GM23338 (cell line): ENCODE measurements at regions not wholly inside any gene's neighbourhood (a gene's known extent, or its start where the extent isn't known, plus 50 kb on each side); places are given as distances from the start of the nearest gene placed in this dataset.

Source experiments
- ATAC-seq: fragments of 200-7000 bp; cut with Tn5 transposase; 3 replicates; pipeline ENCODE4 v1.9.1; 2020
- DNase-seq: peaks from one replicate; pipeline ENCODE4 v3.0.0-alpha.2; 2015; ENCODE audit warnings: low spot score
- H2AFZ ChIP-seq: fragments of 200-600 bp; sonication (generic); 2 replicates; pipeline ENCODE4 v1.8.0; 2016; ENCODE audit warnings: antibody characterized with exemption, mild to moderate bottlenecking, moderate library complexity
- H3F3A ChIP-seq: fragments of 200-600 bp; sonication (generic); replicated peaks from 2 replicates; pipeline ENCODE4 v1.8.0; 2017; ENCODE audit warnings: antibody characterized with exemption, mixed run types, low read depth
- H3K27ac ChIP-seq: fragments of 200-600 bp; sonication (generic); 2 replicates; pipeline ENCODE4 v1.6.1; 2016; ENCODE audit warnings: low read depth
- H3K27me3 ChIP-seq: fragments of 200-600 bp; sonication (generic); 2 replicates; pipeline ENCODE4 v1.8.0; 2016; ENCODE audit warnings: mild to moderate bottlenecking, mixed run types, moderate library complexity; ENCODE audit not compliant: insufficient read depth
- H3K36me3 ChIP-seq: fragments of 200-600 bp; sonication (generic); 2 replicates; pipeline ENCODE4 v1.8.0; 2016; ENCODE audit warnings: mild to moderate bottlenecking; ENCODE audit not compliant: insufficient read depth
- H3K4me1 ChIP-seq: fragments of 200-600 bp; sonication (generic); 2 replicates; pipeline ENCODE4 v1.8.0; 2016; ENCODE audit warnings: mild to moderate bottlenecking, moderate library complexity; ENCODE audit not compliant: insufficient read depth
- H3K4me2 ChIP-seq: fragments of 200-600 bp; sonication (generic); 2 replicates; pipeline ENCODE4 v1.7.1; 2017; ENCODE audit warnings: mixed run types
- H3K4me3 ChIP-seq: fragments of 200-600 bp; sonication (generic); 2 replicates; pipeline ENCODE4 v1.6.1; 2016; ENCODE audit warnings: mixed run types
- H3K79me2 ChIP-seq: fragments of 200-600 bp; sonication (generic); replicated peaks from 2 replicates; pipeline ENCODE4 v1.8.0; 2017; ENCODE audit warnings: mild to moderate bottlenecking; ENCODE audit not compliant: insufficient read depth
- H3K9me2 ChIP-seq: fragments of 200-600 bp; sonication (generic); 2 replicates; pipeline ENCODE4 v1.8.0; 2017; ENCODE audit not compliant: insufficient read depth
- H4K20me1 ChIP-seq: fragments of 200-600 bp; sonication (generic); replicated peaks from 2 replicates; pipeline ENCODE4 v1.8.0; 2017; ENCODE audit warnings: mild to moderate bottlenecking; ENCODE audit not compliant: insufficient read depth
- H3K27ac Mint-ChIP-seq: 2 replicates; pipeline ENCODE4 v1.8.0; 2020; ENCODE audit warnings: inconsistent platforms, mild to moderate bottlenecking, moderate library complexity, mixed read lengths
- H3K27me3 Mint-ChIP-seq: 3 replicates; pipeline ENCODE4 v1.8.0; 2022; ENCODE audit warnings: low read depth, mild to moderate bottlenecking, moderate library complexity, mixed read lengths, inconsistent platforms; ENCODE audit not compliant: insufficient read depth, poor library complexity
- H3K36me3 Mint-ChIP-seq: 3 replicates; pipeline ENCODE4 v1.8.0; 2021; ENCODE audit warnings: low read depth, mild to moderate bottlenecking, inconsistent platforms, moderate library complexity, mixed read lengths
- H3K4me1 Mint-ChIP-seq: 3 replicates; pipeline ENCODE4 v1.8.0; 2020; ENCODE audit warnings: mild to moderate bottlenecking, inconsistent platforms, mixed read lengths
- H3K4me3 Mint-ChIP-seq: 3 replicates; pipeline ENCODE4 v1.8.0; 2021; ENCODE audit warnings: moderate library complexity, mild to moderate bottlenecking, inconsistent platforms, mixed read lengths
- H3K9me3 Mint-ChIP-seq: 3 replicates; pipeline ENCODE4 v1.8.0; 2020; ENCODE audit warnings: moderate library complexity, mild to moderate bottlenecking, inconsistent platforms, mixed read lengths
- CREB1 ChIP-seq: fragments of 250-450 bp; sonication (Bioruptor Pico); IDR thresholded peaks from 2 replicates; pipeline ENCODE4 v1.5.0; 2020; ENCODE audit warnings: low read depth, mild to moderate bottlenecking, moderate library complexity
- EZH2 ChIP-seq: fragments of 200-600 bp; sonication (generic); IDR thresholded peaks from one replicate; pipeline ENCODE4 v1.8.0; 2017; ENCODE audit warnings: antibody characterized with exemption, mild to moderate bottlenecking, low read depth; ENCODE audit not compliant: unreplicated experiment
- EZH2phosphoT487 ChIP-seq: fragments of 200-600 bp; sonication (generic); IDR thresholded peaks from one replicate; pipeline ENCODE4 v1.8.1; 2018; ENCODE audit warnings: antibody characterized with exemption; ENCODE audit not compliant: unreplicated experiment
- JUNB ChIP-seq: IDR thresholded peaks from one replicate; pipeline ENCODE4 v1.6.1; 2016; ENCODE audit warnings: antibody characterized with exemption; ENCODE audit not compliant: unreplicated experiment
- NANOG ChIP-seq: IDR thresholded peaks from 2 replicates; pipeline ENCODE4 v1.6.1; 2016; ENCODE audit warnings: antibody characterized with exemption, borderline replicate concordance
- POLR2AphosphoS5 ChIP-seq: IDR thresholded peaks from 2 replicates; pipeline ENCODE4 v1.6.1; 2016; ENCODE audit warnings: antibody characterized with exemption, low read depth
- STAT1 ChIP-seq: IDR thresholded peaks from one replicate; pipeline ENCODE4 v1.6.1; 2016; ENCODE audit warnings: antibody characterized with exemption; ENCODE audit not compliant: unreplicated experiment
- ZNF114 ChIP-seq: fragments of 250-450 bp; sonication (Bioruptor Pico); IDR thresholded peaks from 2 replicates; pipeline ENCODE4 v1.5.0; 2020; ENCODE audit warnings: mild to moderate bottlenecking, moderate library complexity
- ZNF331 ChIP-seq: fragments of 250-450 bp; sonication (Bioruptor Pico); IDR thresholded peaks from 2 replicates; pipeline ENCODE4 v1.5.0; 2020; ENCODE audit warnings: low read depth, mild to moderate bottlenecking, moderate library complexity
- TF ChIP-seq, protein P1 (sequence below): IDR thresholded peaks from one replicate; pipeline ENCODE4 v1.6.1; 2018; ENCODE audit warnings: antibody characterized with exemption; ENCODE audit not compliant: unreplicated experiment
- TF ChIP-seq, protein P2 (sequence below): IDR thresholded peaks from 2 replicates; pipeline ENCODE4 v1.6.1; 2016; ENCODE audit warnings: antibody characterized with exemption
- TF ChIP-seq, protein P3 (sequence below): fragments of 250-450 bp; sonication (Bioruptor Pico); IDR thresholded peaks from 2 replicates; pipeline ENCODE4 v1.5.0; 2020; ENCODE audit warnings: mild to moderate bottlenecking, moderate library complexity
- TF ChIP-seq, protein P4 (sequence below), 2 experiments: fragments of 200-600 bp in 1 of 2; sonication (generic) in 1 of 2; conservative IDR thresholded peaks; 2 replicates each; pipeline versions ENCODE4 v1.5.1 to v1.6.1; 2016 to 2017; ENCODE audit warnings: antibody characterized with exemption in 2 of 2, low read depth in 2 of 2, mild to moderate bottlenecking in 2 of 2, moderate library complexity in 1 of 2

DNA sequence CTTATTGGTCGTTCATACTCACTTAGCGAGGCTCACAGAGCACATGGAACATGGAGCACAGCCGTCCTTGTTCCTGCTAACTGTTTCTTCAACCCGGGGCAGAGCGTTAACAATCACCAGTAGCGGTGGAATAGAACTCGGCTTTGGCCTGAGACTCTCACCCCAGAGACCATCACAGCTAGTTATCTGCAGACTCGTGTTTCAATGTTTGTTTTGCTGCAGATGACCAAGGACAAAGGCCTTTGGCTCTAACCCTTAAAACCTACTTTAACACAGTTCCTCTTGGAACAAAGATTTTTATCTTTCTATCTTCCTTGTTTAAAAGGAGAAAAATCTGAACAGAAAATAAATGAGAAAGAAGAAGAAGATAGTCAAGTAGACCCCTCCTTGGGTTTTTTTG, 320.2 kb upstream of the UBE2E3 start:
- Mint-ChIP-seq H3K27me3 (peaks cover 2% of the 10 kb centered on the region), H3K4me1 (peaks cover 10% of the 10 kb centered on the region), H3K4me3 (no peak overlapping the region), H3K9me3 (no peaks in the 10 kb centered on the region), H3K27ac (no peak overlapping the region), H3K36me3 (no peaks in the 10 kb centered on the region)
- no peak overlapping the region for H3K4me2 ChIP-seq
- H3K4me1 ChIP-seq, result 0 out of 2 replicates have a peak, but pooled peaks cover 3% of the 10 kb centered on the region
- H3K4me3 ChIP-seq, result no peak overlapping the region
- 0 out of 2 replicates have a peak, but pooled peaks cover 3% of the 10 kb centered on the region for H3K9me2 ChIP-seq
- no peak overlapping the region for H3K27ac ChIP-seq
- no peaks in the 10 kb centered on the region for H3K79me2 ChIP-seq
- peak overlapping the region; percentile 44; the same call in 1 of the 2 replicates for H2AFZ ChIP-seq
- H3K36me3 ChIP-seq, result no peaks in the 10 kb centered on the region
- DNase-seq (peak; percentile 4), ATAC-seq (peak; percentile 25; the same call in 2 of the 3 replicates)
- no peaks in the 10 kb centered on the region for H4K20me1 ChIP-seq
- no peaks in the 10 kb centered on the region for H3F3A ChIP-seq
- no peak for TF ChIP-seq JUNB
- no peak for TF ChIP-seq EZH2
- TF ChIP-seq, protein P1, sequence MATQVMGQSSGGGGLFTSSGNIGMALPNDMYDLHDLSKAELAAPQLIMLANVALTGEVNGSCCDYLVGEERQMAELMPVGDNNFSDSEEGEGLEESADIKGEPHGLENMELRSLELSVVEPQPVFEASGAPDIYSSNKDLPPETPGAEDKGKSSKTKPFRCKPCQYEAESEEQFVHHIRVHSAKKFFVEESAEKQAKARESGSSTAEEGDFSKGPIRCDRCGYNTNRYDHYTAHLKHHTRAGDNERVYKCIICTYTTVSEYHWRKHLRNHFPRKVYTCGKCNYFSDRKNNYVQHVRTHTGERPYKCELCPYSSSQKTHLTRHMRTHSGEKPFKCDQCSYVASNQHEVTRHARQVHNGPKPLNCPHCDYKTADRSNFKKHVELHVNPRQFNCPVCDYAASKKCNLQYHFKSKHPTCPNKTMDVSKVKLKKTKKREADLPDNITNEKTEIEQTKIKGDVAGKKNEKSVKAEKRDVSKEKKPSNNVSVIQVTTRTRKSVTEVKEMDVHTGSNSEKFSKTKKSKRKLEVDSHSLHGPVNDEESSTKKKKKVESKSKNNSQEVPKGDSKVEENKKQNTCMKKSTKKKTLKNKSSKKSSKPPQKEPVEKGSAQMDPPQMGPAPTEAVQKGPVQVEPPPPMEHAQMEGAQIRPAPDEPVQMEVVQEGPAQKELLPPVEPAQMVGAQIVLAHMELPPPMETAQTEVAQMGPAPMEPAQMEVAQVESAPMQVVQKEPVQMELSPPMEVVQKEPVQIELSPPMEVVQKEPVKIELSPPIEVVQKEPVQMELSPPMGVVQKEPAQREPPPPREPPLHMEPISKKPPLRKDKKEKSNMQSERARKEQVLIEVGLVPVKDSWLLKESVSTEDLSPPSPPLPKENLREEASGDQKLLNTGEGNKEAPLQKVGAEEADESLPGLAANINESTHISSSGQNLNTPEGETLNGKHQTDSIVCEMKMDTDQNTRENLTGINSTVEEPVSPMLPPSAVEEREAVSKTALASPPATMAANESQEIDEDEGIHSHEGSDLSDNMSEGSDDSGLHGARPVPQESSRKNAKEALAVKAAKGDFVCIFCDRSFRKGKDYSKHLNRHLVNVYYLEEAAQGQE, result no peak
- TF ChIP-seq, protein P2, sequence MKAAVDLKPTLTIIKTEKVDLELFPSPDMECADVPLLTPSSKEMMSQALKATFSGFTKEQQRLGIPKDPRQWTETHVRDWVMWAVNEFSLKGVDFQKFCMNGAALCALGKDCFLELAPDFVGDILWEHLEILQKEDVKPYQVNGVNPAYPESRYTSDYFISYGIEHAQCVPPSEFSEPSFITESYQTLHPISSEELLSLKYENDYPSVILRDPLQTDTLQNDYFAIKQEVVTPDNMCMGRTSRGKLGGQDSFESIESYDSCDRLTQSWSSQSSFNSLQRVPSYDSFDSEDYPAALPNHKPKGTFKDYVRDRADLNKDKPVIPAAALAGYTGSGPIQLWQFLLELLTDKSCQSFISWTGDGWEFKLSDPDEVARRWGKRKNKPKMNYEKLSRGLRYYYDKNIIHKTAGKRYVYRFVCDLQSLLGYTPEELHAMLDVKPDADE, result no peak
- no peak for TF ChIP-seq ZNF331 (CRISPR knock-in tag)
- TF ChIP-seq, protein P3, sequence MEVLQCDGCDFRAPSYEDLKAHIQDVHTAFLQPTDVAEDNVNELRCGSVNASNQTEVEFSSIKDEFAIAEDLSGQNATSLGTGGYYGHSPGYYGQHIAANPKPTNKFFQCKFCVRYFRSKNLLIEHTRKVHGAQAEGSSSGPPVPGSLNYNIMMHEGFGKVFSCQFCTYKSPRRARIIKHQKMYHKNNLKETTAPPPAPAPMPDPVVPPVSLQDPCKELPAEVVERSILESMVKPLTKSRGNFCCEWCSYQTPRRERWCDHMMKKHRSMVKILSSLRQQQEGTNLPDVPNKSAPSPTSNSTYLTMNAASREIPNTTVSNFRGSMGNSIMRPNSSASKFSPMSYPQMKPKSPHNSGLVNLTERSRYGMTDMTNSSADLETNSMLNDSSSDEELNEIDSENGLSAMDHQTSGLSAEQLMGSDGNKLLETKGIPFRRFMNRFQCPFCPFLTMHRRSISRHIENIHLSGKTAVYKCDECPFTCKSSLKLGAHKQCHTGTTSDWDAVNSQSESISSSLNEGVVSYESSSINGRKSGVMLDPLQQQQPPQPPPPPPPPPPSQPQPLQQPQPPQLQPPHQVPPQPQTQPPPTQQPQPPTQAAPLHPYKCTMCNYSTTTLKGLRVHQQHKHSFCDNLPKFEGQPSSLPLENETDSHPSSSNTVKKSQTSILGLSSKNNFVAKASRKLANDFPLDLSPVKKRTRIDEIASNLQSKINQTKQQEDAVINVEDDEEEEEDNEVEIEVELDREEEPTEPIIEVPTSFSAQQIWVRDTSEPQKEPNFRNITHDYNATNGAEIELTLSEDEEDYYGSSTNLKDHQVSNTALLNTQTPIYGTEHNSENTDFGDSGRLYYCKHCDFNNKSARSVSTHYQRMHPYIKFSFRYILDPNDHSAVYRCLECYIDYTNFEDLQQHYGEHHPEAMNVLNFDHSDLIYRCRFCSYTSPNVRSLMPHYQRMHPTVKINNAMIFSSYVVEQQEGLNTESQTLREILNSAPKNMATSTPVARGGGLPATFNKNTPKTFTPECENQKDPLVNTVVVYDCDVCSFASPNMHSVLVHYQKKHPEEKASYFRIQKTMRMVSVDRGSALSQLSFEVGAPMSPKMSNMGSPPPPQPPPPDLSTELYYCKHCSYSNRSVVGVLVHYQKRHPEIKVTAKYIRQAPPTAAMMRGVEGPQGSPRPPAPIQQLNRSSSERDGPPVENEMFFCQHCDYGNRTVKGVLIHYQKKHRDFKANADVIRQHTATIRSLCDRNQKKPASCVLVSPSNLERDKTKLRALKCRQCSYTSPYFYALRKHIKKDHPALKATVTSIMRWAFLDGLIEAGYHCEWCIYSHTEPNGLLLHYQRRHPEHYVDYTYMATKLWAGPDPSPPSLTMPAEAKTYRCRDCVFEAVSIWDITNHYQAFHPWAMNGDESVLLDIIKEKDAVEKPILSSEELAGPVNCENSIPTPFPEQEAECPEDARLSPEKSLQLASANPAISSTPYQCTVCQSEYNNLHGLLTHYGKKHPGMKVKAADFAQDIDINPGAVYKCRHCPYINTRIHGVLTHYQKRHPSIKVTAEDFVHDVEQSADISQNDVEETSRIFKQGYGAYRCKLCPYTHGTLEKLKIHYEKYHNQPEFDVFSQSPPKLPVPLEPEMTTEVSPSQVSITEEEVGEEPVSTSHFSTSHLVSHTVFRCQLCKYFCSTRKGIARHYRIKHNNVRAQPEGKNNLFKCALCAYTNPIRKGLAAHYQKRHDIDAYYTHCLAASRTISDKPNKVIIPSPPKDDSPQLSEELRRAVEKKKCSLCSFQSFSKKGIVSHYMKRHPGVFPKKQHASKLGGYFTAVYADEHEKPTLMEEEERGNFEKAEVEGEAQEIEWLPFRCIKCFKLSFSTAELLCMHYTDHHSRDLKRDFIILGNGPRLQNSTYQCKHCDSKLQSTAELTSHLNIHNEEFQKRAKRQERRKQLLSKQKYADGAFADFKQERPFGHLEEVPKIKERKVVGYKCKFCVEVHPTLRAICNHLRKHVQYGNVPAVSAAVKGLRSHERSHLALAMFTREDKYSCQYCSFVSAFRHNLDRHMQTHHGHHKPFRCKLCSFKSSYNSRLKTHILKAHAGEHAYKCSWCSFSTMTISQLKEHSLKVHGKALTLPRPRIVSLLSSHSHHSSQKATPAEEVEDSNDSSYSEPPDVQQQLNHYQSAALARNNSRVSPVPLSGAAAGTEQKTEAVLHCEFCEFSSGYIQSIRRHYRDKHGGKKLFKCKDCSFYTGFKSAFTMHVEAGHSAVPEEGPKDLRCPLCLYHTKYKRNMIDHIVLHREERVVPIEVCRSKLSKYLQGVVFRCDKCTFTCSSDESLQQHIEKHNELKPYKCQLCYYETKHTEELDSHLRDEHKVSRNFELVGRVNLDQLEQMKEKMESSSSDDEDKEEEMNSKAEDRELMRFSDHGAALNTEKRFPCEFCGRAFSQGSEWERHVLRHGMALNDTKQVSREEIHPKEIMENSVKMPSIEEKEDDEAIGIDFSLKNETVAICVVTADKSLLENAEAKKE (CRISPR knock-in tag), result no peak
- no peak for TF ChIP-seq ZNF114
- no peak for TF ChIP-seq EZH2phosphoT487
- TF ChIP-seq, protein P4, sequence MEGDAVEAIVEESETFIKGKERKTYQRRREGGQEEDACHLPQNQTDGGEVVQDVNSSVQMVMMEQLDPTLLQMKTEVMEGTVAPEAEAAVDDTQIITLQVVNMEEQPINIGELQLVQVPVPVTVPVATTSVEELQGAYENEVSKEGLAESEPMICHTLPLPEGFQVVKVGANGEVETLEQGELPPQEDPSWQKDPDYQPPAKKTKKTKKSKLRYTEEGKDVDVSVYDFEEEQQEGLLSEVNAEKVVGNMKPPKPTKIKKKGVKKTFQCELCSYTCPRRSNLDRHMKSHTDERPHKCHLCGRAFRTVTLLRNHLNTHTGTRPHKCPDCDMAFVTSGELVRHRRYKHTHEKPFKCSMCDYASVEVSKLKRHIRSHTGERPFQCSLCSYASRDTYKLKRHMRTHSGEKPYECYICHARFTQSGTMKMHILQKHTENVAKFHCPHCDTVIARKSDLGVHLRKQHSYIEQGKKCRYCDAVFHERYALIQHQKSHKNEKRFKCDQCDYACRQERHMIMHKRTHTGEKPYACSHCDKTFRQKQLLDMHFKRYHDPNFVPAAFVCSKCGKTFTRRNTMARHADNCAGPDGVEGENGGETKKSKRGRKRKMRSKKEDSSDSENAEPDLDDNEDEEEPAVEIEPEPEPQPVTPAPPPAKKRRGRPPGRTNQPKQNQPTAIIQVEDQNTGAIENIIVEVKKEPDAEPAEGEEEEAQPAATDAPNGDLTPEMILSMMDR (conservative IDR thresholded peaks at IDR 0.05; ENCODE audit: low read depth in 2 of 2), result no peak
- TF ChIP-seq POLR2AphosphoS5, result no peak
- no peak for TF ChIP-seq NANOG
- TF ChIP-seq STAT1, result no peak
- TF ChIP-seq CREB1, result no peak
- no peaks in the 10 kb centered on the region for H3K27me3 ChIP-seq
